Endothelial cell of umbilical vein (primary cell): ENCODE measurements at regions not wholly inside any gene's neighbourhood (a gene's known extent, or its start where the extent isn't known, plus 50 kb on each side); places are given as distances from the start of the nearest gene placed in this dataset.

Source experiments
- BruUV-seq: library from RNA; stranded (reverse); fragments of 400-500 nt; replicated peaks from 2 replicates; lab custom pipeline; 2021; lab: Mats Ljungman, UMichigan
- CTCF ChIA-PET: fragments of 300-600, 350-600 bp; sonication (Branson Sonifier 250); formaldehyde crosslinking; loops from one replicate; lab custom pipeline; 2021; ENCODE audit warnings: antibody characterized with exemption, inconsistent platforms; lab: Charles Lee
- POLR2A ChIA-PET: fragments of 300-600, 350-600 bp; sonication (Branson Sonifier 250); formaldehyde crosslinking; loops from one replicate; lab custom pipeline; 2021; ENCODE audit warnings: antibody characterized with exemption, inconsistent platforms; lab: Charles Lee
- DNase-seq: peaks from one replicate; pipeline ENCODE4 v3.0.0-alpha.2; 2011; ENCODE audit warnings: low read depth, low spot score
- FAIRE-seq: peaks from 2 replicates; lab custom pipeline; 2011; peaks lifted over from hg19 to GRCh38; lab: Jason Lieb, UNC
- H2AFZ ChIP-seq: 2 replicates; pipeline ENCODE4 v1.6.0; 2012; ENCODE audit warnings: low read depth, low read length, control low read depth, inconsistent platforms
- H3K27ac ChIP-seq: 2 replicates; pipeline ENCODE4 v1.5.1; 2011; ENCODE audit warnings: low read depth, mild to moderate bottlenecking, control low read depth, low read length, moderate library complexity; ENCODE audit not compliant: insufficient read depth
- H3K27me3 ChIP-seq, 2 experiments: 2 replicates each; pipeline versions ENCODE4 v1.6.0 to v1.6.1; 2011; ENCODE audit warnings: low read length in 2 of 2, mixed read lengths in 1 of 2; ENCODE audit not compliant: control insufficient read depth in 2 of 2, insufficient read depth in 2 of 2
- H3K36me3 ChIP-seq, 2 experiments: 2 replicates in 1 of 2; 3 replicates in 1 of 2; pipeline ENCODE4 v1.5.1; 2011; ENCODE audit warnings: low read length in 2 of 2, mild to moderate bottlenecking in 1 of 2, moderate library complexity in 1 of 2; ENCODE audit not compliant: control insufficient read depth in 2 of 2, insufficient read depth in 2 of 2; ENCODE audit errors: extremely low read depth in 1 of 2
- H3K4me1 ChIP-seq: 3 replicates; pipeline ENCODE4 v1.5.1; 2011; ENCODE audit warnings: mild to moderate bottlenecking, low read length; ENCODE audit not compliant: control insufficient read depth, insufficient read depth; ENCODE audit errors: extremely low read depth
- H3K4me2 ChIP-seq: 2 replicates; pipeline ENCODE4 v1.6.1; 2011; ENCODE audit warnings: low read length, control low read depth, mixed read lengths; ENCODE audit not compliant: insufficient read depth
- H3K4me3 ChIP-seq, 3 experiments: fragments of 200-600 bp in 1 of 3; sonication (generic), shearing (Covaris generic) in 1 of 3; replicated peaks in 1 of 3; 2 replicates each; pipeline ENCODE4 v1.5.1; 2011 to 2016; ENCODE audit warnings: control low read depth in 3 of 3, low read length in 3 of 3, mild to moderate bottlenecking in 2 of 3, inconsistent platforms in 1 of 3, low read depth in 1 of 3, moderate library complexity in 1 of 3; ENCODE audit not compliant: insufficient read depth in 1 of 3
- H3K79me2 ChIP-seq: 2 replicates; pipeline ENCODE4 v1.6.0; 2012; ENCODE audit warnings: low read length, inconsistent platforms; ENCODE audit not compliant: control insufficient read depth, insufficient read depth
- H3K9ac ChIP-seq: replicated peaks from 2 replicates; pipeline ENCODE3; 2011; ENCODE audit warnings: low read length, control low read depth; ENCODE audit not compliant: insufficient read depth; ENCODE audit errors: extremely low read depth
- H3K9me1 ChIP-seq: replicated peaks from 3 replicates; pipeline ENCODE4 v1.6.0; 2011; ENCODE audit warnings: mild to moderate bottlenecking, low read length; ENCODE audit not compliant: control insufficient read depth, insufficient read depth; ENCODE audit errors: extremely low read depth
- H3K9me3 ChIP-seq: replicated peaks from 2 replicates; pipeline ENCODE4 v1.5.1; 2012; ENCODE audit warnings: low read length, inconsistent platforms; ENCODE audit not compliant: control insufficient read depth, insufficient read depth
- H4K20me1 ChIP-seq: replicated peaks from 2 replicates; pipeline ENCODE3; 2011; ENCODE audit warnings: mild to moderate bottlenecking, low read length; ENCODE audit not compliant: control insufficient read depth, insufficient read depth; ENCODE audit errors: extremely low read depth
- EZH2 ChIP-seq: IDR thresholded peaks from 2 replicates; pipeline ENCODE4 v1.6.1; 2012; ENCODE audit warnings: borderline replicate concordance, low read depth, mild to moderate bottlenecking, moderate library complexity, low read length, inconsistent platforms; ENCODE audit not compliant: severe bottlenecking
- FOS ChIP-seq: IDR thresholded peaks from 2 replicates; pipeline ENCODE4 v1.6.1; 2011; ENCODE audit warnings: mild to moderate bottlenecking, low read length, moderate library complexity, borderline replicate concordance; ENCODE audit not compliant: insufficient read depth
- GATA2 ChIP-seq: IDR thresholded peaks from 2 replicates; pipeline ENCODE4 v1.7.0; 2011; ENCODE audit warnings: low read depth, mild to moderate bottlenecking, moderate library complexity, mixed read lengths, low read length; ENCODE audit not compliant: insufficient read length, insufficient read depth
- JUN ChIP-seq: IDR thresholded peaks from 2 replicates; pipeline ENCODE4 v1.6.1; 2011; ENCODE audit warnings: borderline replicate concordance, low read depth; ENCODE audit not compliant: insufficient read length, insufficient read depth
- MYC ChIP-seq: IDR thresholded peaks from one replicate; pipeline ENCODE4 v1.6.1; 2011; ENCODE audit warnings: mild to moderate bottlenecking, low read depth, low read length
- POLR2A ChIP-seq: IDR thresholded peaks from 2 replicates; pipeline ENCODE4 v1.6.1; 2012; ENCODE audit warnings: low read depth, mild to moderate bottlenecking, control low read depth, low read length
- POLR2AphosphoS5 ChIP-seq: IDR thresholded peaks from 2 replicates; pipeline ENCODE4 v1.6.1; 2012; ENCODE audit warnings: low read depth, mild to moderate bottlenecking, control low read depth, low read length, moderate library complexity; ENCODE audit not compliant: insufficient read depth
- dilution Hi-C: fragments of 300-500 bp; cut with MboI; formaldehyde crosslinking; loops from one replicate; pipeline ENCODE4 v1.15.0; 2019; ENCODE audit warnings: low sequenced_read_pairs; ENCODE audit not compliant: extremely low pct_ligation_motif_present
- intact Hi-C: fragments of 100-400 bp; cut with micrococcal nuclease; formaldehyde crosslinking; loops from one replicate; pipeline ENCODE4 v1.10.0; 2022
- TF ChIP-seq, protein P1 (sequence below), 2 donors: IDR thresholded peaks; 1 replicate in 1 of 2; 2 replicates in 1 of 2; pipeline ENCODE4 v1.5.1; 2011; ENCODE audit warnings: low read length in 2 of 2, mild to moderate bottlenecking in 2 of 2, moderate library complexity in 2 of 2, control low read depth in 1 of 2, inconsistent platforms in 1 of 2, low read depth in 1 of 2; ENCODE audit not compliant: insufficient read depth in 1 of 2; ENCODE audit errors: extremely low read depth in 1 of 2
- TF ChIP-seq, protein P2 (sequence below): IDR thresholded peaks from 2 replicates; pipeline ENCODE4 v1.6.1; 2011; ENCODE audit not compliant: insufficient read depth, insufficient read length

DNA sequence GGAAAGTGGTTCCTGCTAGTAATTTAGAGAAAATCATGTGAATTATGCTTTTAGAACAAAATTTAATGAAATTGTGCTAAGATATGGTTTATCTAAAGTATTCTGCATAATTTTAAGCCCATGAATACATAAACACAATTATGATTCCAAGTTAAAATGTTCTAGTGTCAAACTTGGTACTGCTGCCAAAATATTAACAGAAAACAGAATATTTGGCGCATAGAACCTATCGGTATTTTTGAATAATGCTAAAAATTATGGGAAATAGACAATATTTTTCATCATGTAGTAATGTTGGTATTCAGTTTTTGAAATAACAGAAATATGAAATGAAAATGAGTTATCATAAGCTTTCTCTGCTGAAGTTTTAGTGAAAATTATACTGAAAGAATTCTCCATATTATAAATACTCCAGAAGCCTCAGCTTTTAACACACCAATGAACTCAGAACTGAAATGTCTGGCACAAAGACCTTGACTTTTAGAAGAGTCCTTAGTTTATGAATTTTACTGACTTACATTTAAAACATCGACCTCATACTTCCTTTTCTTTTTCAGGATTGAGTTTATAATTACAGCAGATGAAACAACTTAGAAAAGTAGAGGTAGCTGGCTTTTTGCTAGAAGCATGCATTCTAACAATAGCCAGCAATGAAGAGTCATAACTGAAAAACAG lies 1192.3 kb upstream of the GJE1 start:
- DNase-seq: no peak
- dilution Hi-C loops (no loop called here), intact Hi-C loops (no loop called here)
- H3K27me3 ChIP-seq: no peaks in the 10 kb centered on the region
- H2AFZ ChIP-seq: no peak overlapping the region
- TF ChIP-seq, protein P1, sequence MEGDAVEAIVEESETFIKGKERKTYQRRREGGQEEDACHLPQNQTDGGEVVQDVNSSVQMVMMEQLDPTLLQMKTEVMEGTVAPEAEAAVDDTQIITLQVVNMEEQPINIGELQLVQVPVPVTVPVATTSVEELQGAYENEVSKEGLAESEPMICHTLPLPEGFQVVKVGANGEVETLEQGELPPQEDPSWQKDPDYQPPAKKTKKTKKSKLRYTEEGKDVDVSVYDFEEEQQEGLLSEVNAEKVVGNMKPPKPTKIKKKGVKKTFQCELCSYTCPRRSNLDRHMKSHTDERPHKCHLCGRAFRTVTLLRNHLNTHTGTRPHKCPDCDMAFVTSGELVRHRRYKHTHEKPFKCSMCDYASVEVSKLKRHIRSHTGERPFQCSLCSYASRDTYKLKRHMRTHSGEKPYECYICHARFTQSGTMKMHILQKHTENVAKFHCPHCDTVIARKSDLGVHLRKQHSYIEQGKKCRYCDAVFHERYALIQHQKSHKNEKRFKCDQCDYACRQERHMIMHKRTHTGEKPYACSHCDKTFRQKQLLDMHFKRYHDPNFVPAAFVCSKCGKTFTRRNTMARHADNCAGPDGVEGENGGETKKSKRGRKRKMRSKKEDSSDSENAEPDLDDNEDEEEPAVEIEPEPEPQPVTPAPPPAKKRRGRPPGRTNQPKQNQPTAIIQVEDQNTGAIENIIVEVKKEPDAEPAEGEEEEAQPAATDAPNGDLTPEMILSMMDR (IDR thresholded peaks at IDR 0.05; ENCODE audit: extremely low read depth in 1 of 2, insufficient read depth in 1 of 2, low read depth in 1 of 2, low read length in 2 of 2): no peak
- TF ChIP-seq POLR2AphosphoS5 (no peak), MYC (no peak), JUN (no peak), GATA2 (no peak), EZH2 (no peak), FOS (no peak), POLR2A (no peak)
- TF ChIP-seq, protein P2, sequence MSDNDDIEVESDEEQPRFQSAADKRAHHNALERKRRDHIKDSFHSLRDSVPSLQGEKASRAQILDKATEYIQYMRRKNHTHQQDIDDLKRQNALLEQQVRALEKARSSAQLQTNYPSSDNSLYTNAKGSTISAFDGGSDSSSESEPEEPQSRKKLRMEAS: no peak
- no peaks in the 10 kb centered on the region for H3K4me1 ChIP-seq
- no peak overlapping the region for H3K9ac ChIP-seq
- no peaks in the 10 kb centered on the region for H3K9me1 ChIP-seq
- no TSS peak for BruUV-seq
- no peaks in the 10 kb centered on the region for H3K36me3 ChIP-seq
- H4K20me1 ChIP-seq: no peaks in the 10 kb centered on the region
- no peaks in the 10 kb centered on the region for H3K9me3 ChIP-seq
- no peak overlapping the region for H3K4me3 ChIP-seq
- no peaks in the 10 kb centered on the region for H3K79me2 ChIP-seq
- POLR2A ChIA-PET: no interaction called here
- no peak overlapping the region for H3K27ac ChIP-seq
- H3K4me2 ChIP-seq: no peak overlapping the region
- no peak for FAIRE-seq
- CTCF ChIA-PET: interaction anchor here (0.6 kb wide), 1 partner anchor 314 kb away, joined by 3 read pairs; no protein-coding TSS in a partner anchor
